HEK293T (cell line): ENCODE measurements at regions not wholly inside any gene's neighbourhood (a gene's known extent, or its start where the extent isn't known, plus 50 kb on each side); places are given as distances from the start of the nearest gene placed in this dataset.
"Not testable (repeated sequence)": the region's sequence is repeated elsewhere in the genome, so short reads cannot be mapped to it uniquely, and the experiment has no call there.

Source experiments
- CTCF ChIA-PET: fragments of 350-600 bp; formaldehyde crosslinking; extraction: SDS; loops from one replicate; lab custom pipeline; 2021; ENCODE audit warnings: antibody characterized with exemption, inconsistent platforms; lab: Yijun Ruan, JAX
- POLR2A ChIA-PET: fragments of 350-600 bp; formaldehyde crosslinking; extraction: SDS; loops from one replicate; lab custom pipeline; 2020; ENCODE audit warnings: antibody characterized with exemption, inconsistent platforms; lab: Yijun Ruan, JAX
- DNase-seq: peaks from one replicate; pipeline ENCODE4 v3.0.0; 2012; ENCODE audit warnings: mixed read lengths; ENCODE audit errors: extremely low spot score
- ARNT ChIP-seq: fragments of 450-650 bp; IDR thresholded peaks from 2 replicates; pipeline ENCODE4 v1.6.1; 2017; ENCODE audit warnings: mild to moderate bottlenecking
- BHLHE40 ChIP-seq: fragments of 450-650 bp; IDR thresholded peaks from 2 replicates; pipeline ENCODE4 v1.6.1; 2016; ENCODE audit warnings: mild to moderate bottlenecking, moderate library complexity, borderline replicate concordance
- CTBP1 ChIP-seq: fragments of 450-650 bp; IDR thresholded peaks from 2 replicates; pipeline ENCODE4 v1.6.1; 2016; ENCODE audit warnings: borderline replicate concordance
- ELF4 ChIP-seq: fragments of 450-650 bp; IDR thresholded peaks from 2 replicates; pipeline ENCODE4 v1.6.1; 2017; ENCODE audit warnings: antibody characterized with exemption
- FOXA1 ChIP-seq: fragments of 450-650 bp; IDR thresholded peaks from 2 replicates; pipeline ENCODE4 v1.6.1; 2016; ENCODE audit warnings: mild to moderate bottlenecking
- FOXK2 ChIP-seq: fragments of 450-650 bp; IDR thresholded peaks from 2 replicates; pipeline ENCODE4 v1.6.1; 2016; ENCODE audit warnings: mild to moderate bottlenecking
- FOXM1 ChIP-seq: fragments of 450-650 bp; IDR thresholded peaks from 2 replicates; pipeline ENCODE4 v1.6.1; 2017; ENCODE audit warnings: mild to moderate bottlenecking, borderline replicate concordance
- HDGF ChIP-seq: fragments of 450-650 bp; IDR thresholded peaks from 2 replicates; pipeline ENCODE4 v1.6.1; 2017; ENCODE audit warnings: antibody characterized with exemption, borderline replicate concordance
- L3MBTL2 ChIP-seq: fragments of 450-650 bp; conservative IDR thresholded peaks from 2 replicates; pipeline ENCODE4 v1.6.1; 2016; ENCODE audit warnings: mild to moderate bottlenecking
- LEF1 ChIP-seq: fragments of 450-650 bp; IDR thresholded peaks from 2 replicates; pipeline ENCODE4 v1.6.1; 2017; ENCODE audit warnings: mild to moderate bottlenecking, borderline replicate concordance
- NFRKB ChIP-seq: fragments of 450-650 bp; IDR thresholded peaks from 2 replicates; pipeline ENCODE4 v1.6.1; 2016; ENCODE audit warnings: mild to moderate bottlenecking, moderate library complexity
- PKNOX1 ChIP-seq: fragments of 450-650 bp; IDR thresholded peaks from 2 replicates; pipeline ENCODE4 v1.6.1; 2016
- SP1 ChIP-seq: fragments of 450-650 bp; IDR thresholded peaks from 2 replicates; pipeline ENCODE4 v1.6.1; 2017
- SUZ12 ChIP-seq: fragments of 450-650 bp; IDR thresholded peaks from 2 replicates; pipeline ENCODE4 v1.6.1; 2016; ENCODE audit warnings: mild to moderate bottlenecking
- TARDBP ChIP-seq: fragments of 450-650 bp; IDR thresholded peaks from 2 replicates; pipeline ENCODE4 v1.6.1; 2016
- ZNF384 ChIP-seq: fragments of 450-650 bp; IDR thresholded peaks from 2 replicates; pipeline ENCODE4 v1.6.1; 2016

- DNase-seq = no peak
Observed at GRCh38 chr19:21622920-21623319, 117.5 kb downstream of the ZNF429 start.

GRCh38 chr19:21621671-21622070 lies 116.3 kb downstream of the ZNF429 start:
- TF ChIP-seq PKNOX1 = no peak
- no peak for TF ChIP-seq FOXK2
- TF ChIP-seq ARNT = no peak
- no peak for TF ChIP-seq ZNF384
- no peak for TF ChIP-seq SUZ12
- no peak for TF ChIP-seq TARDBP
- no peak for TF ChIP-seq HDGF
- no peak for TF ChIP-seq CTBP1
- TF ChIP-seq NFRKB = no peak
- TF ChIP-seq FOXM1 = no peak
- no peak for TF ChIP-seq L3MBTL2
- no peak for TF ChIP-seq FOXA1
- TF ChIP-seq LEF1 = no peak
- no peak for TF ChIP-seq BHLHE40
- no peak for DNase-seq
- ChIA-PET POLR2A (no interaction called here), CTCF (no interaction called here)

More at GRCh38 chr19:21622920-21623319, 117.5 kb downstream of the ZNF429 start:
- POLR2A ChIA-PET = no interaction called here
- TF ChIP-seq FOXM1 = no peak
- TF ChIP-seq ZNF384 = no peak
- CTCF ChIA-PET = no interaction called here

DNA sequence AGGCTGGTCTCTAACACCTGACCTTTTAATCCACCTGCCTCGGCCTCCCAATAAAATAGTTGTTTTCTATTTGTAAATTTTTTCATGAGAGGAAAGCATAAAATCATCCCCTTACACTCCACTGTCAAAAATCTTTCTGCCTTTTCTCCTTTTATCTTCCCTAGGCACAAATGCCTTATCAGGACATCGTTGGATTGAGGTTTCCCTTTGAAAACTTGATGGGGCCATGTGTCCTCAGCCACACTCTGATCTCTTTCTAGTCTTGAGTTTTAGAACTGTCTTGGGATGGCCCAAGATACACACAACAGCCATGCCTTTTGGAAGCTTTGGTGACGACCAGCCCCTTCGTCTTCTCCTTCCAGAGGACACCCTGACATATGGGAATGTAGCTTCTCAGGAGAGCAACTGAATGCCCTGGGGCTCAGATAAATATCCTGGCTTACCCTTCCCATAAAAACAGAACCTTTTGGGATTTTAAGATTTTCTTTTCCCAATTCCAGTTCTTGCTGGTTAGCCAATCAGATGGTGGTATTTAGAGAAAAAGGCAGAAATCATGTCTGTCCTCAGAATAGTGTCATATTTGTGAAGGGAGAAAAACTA lies 112.4 kb downstream of the ZNF429 start:
- POLR2A ChIA-PET = no interaction called here
- no peak for TF ChIP-seq BHLHE40
- no peak for TF ChIP-seq HDGF
- TF ChIP-seq ELF4 = no peak
- no peak for TF ChIP-seq FOXM1
- TF ChIP-seq FOXK2 = no peak
- TF ChIP-seq TARDBP = no peak
- TF ChIP-seq FOXA1 = no peak
- no peak for TF ChIP-seq PKNOX1
- no peak for TF ChIP-seq ZNF384
- TF ChIP-seq SUZ12 = no peak
- TF ChIP-seq LEF1 = no peak
- no peak for TF ChIP-seq CTBP1
- TF ChIP-seq SP1 = no peak
- TF ChIP-seq NFRKB = no peak
- TF ChIP-seq ARNT = no peak
- TF ChIP-seq L3MBTL2 = no peak
- CTCF ChIA-PET = no interaction called here
- no peak for DNase-seq

GRCh38 chr19:21614776-21615175 lies 109.4 kb downstream of the ZNF429 start:
- CTCF ChIA-PET, DNase-seq, POLR2A ChIA-PET: not testable (repeated sequence)

DNA sequence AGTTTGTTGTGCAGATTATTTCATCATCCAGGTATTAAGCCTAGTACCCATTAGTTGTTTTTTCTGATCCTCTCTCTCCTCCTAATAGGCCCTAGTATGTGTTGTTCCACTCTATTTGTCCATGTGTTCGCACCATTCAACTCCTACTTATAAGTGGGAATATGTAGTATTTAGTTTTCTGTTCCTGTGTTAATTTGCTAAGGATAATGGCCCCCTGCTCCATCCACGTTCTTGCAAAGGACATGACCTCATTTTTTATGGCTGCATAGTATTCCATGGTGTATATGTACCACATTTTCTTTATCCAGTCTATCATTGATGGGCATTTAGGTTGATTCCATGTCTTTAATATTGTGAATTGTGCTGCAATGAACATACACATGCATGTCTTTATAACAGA lies 107.8 kb downstream of the ZNF429 start:
- POLR2A ChIA-PET, CTCF ChIA-PET, DNase-seq: not testable (repeated sequence)

DNA sequence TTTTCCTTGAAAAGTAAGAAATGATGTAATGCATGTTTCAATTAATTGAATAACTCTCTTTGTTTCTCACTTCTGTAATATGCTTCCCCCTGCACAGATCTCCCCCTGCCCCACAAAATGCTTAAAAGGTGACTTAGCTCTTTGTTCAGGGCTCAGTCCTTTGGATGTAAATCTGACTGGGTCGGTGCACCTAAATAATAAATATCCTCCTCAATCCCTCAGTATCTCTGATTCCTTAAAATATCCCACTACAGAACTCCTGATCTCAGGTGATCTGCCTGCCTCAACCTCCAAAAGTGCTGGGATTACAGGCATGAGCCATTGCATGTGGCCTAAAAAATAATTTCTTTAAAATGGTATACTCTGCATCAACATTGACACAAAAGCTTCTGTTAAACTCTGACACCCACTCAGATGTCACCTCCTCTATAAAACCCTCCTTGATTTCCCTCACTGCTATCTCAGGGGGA lies 107.0 kb downstream of the ZNF429 start:
- TF ChIP-seq CTBP1 (no peak), FOXA1 (no peak), HDGF (no peak), TARDBP (no peak), ELF4 (no peak), LEF1 (no peak), SP1 (no peak)
- ChIA-PET POLR2A (no interaction called here), CTCF (no interaction called here)
- DNase-seq = no peak

GRCh38 chr19:21611659-21612402 lies 106.4 kb downstream of the ZNF429 start:
- ChIA-PET CTCF (no interaction called here), POLR2A (no interaction called here)
- no peak for DNase-seq
- TF ChIP-seq FOXM1 = no peak
- TF ChIP-seq ZNF384 = no peak
- no peak for TF ChIP-seq SP1
- TF ChIP-seq SUZ12 = no peak
- TF ChIP-seq ARNT = no peak
- TF ChIP-seq FOXK2 = no peak
- no peak for TF ChIP-seq HDGF
